Keratinocyte (primary cell): ENCODE measurements at regions not wholly inside any gene's neighbourhood (a gene's known extent, or its start where the extent isn't known, plus 50 kb on each side); places are given as distances from the start of the nearest gene placed in this dataset.

ENCODE experiments used
- EZH2 ChIP-seq: IDR thresholded peaks from one replicate; pipeline ENCODE4 v1.6.1; 2012; ENCODE audit warnings: inconsistent platforms, mild to moderate bottlenecking, low read length, moderate library complexity
- TF ChIP-seq, protein P1 (sequence below), 3 experiments: IDR thresholded peaks in 1 of 3; conservative IDR thresholded peaks in 1 of 3; optimal IDR thresholded peaks in 1 of 3; 2 replicates in 2 of 3; 3 replicates in 1 of 3; pipeline versions ENCODE3 to v1.5.1; 2011; ENCODE audit warnings: low read length in 3 of 3, mild to moderate bottlenecking in 3 of 3, moderate library complexity in 2 of 3, control low read depth in 1 of 3, inconsistent platforms in 1 of 3; ENCODE audit not compliant: insufficient read depth in 2 of 3; ENCODE audit errors: extremely low read depth in 1 of 3

DNA sequence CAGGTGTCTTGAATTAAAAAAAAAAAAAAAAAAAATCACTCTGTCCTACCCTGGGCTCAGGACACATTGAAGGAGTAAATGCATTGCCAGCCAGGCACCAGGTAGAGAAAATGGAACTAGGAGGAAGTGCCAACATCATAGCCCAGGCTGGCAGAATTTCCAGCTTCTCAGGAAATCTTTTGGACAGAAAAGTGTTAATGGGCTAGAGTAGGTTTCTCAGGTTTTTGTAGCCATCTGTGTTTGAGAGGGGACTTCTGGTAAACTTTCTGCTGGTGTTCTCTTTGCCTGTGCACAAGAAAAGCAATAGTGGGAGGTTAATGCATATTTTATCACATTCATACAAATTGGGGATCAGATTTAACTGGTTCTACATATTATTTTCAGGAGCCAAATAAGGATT, 678.3 kb upstream of the NRSN1 start:
- TF ChIP-seq, protein P1, sequence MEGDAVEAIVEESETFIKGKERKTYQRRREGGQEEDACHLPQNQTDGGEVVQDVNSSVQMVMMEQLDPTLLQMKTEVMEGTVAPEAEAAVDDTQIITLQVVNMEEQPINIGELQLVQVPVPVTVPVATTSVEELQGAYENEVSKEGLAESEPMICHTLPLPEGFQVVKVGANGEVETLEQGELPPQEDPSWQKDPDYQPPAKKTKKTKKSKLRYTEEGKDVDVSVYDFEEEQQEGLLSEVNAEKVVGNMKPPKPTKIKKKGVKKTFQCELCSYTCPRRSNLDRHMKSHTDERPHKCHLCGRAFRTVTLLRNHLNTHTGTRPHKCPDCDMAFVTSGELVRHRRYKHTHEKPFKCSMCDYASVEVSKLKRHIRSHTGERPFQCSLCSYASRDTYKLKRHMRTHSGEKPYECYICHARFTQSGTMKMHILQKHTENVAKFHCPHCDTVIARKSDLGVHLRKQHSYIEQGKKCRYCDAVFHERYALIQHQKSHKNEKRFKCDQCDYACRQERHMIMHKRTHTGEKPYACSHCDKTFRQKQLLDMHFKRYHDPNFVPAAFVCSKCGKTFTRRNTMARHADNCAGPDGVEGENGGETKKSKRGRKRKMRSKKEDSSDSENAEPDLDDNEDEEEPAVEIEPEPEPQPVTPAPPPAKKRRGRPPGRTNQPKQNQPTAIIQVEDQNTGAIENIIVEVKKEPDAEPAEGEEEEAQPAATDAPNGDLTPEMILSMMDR (optimal IDR thresholded peaks at IDR 0.05 in 1 of 3, IDR thresholded peaks at IDR 0.05 in 1 of 3, conservative IDR thresholded peaks at IDR 0.05 in 1 of 3; ENCODE audit: extremely low read depth in 1 of 3, insufficient read depth in 2 of 3, low read length in 3 of 3), result no peak
- no peak for TF ChIP-seq EZH2
